ENCODE measurements at regions not wholly inside any gene's neighbourhood (a gene's known extent, or its start where the extent isn't known, plus 50 kb on each side); places are given as distances from the start of the nearest gene placed in this dataset.

DNA sequence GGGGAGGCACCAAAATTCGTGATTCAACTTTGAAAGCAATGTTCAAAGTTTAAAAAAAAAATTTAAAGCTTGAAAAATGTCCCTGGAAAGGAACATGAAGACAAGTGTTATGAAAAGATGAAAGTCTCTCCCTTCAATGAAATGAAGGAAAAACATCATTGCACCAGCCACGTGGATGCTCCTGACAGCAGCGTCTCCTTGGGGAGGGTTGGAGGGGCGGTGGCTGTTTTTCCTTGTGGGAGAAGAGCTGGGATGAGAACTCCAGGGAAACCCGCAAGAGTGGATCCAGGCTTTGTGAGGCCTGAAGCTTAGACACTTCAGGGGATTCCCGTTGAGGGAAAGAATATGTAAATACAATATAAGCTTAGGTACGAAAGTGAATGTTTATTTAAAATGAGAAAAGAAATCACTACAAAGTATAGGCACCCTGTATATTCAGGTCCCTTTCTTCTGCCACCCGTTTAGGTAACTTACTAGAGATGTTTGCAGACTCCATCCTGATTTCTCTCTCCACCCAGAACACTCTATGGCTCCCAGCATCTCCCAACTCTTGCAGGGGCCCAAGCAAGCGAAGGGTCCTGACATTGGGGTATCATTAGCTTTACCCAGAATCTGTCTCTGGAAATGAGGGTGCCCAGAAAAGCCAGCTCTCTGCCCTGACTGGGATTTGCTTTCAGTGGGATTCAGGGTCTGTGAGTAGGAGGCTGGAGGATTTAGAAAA lies 63.1 kb upstream of the BAIAP2L1 start:
- no peaks in the 10 kb centered on the region for H3K27me3 ChIP-seq
- 62 to 66% methylated on average over 9 of the region's 9 CpGs for WGBS, 2 donors
- no peak for DNase-seq (ENCODE audit: low spot score in 2 of 2)
- H3K36me3 ChIP-seq: no peaks in the 10 kb centered on the region
- TF ChIP-seq, protein P1, sequence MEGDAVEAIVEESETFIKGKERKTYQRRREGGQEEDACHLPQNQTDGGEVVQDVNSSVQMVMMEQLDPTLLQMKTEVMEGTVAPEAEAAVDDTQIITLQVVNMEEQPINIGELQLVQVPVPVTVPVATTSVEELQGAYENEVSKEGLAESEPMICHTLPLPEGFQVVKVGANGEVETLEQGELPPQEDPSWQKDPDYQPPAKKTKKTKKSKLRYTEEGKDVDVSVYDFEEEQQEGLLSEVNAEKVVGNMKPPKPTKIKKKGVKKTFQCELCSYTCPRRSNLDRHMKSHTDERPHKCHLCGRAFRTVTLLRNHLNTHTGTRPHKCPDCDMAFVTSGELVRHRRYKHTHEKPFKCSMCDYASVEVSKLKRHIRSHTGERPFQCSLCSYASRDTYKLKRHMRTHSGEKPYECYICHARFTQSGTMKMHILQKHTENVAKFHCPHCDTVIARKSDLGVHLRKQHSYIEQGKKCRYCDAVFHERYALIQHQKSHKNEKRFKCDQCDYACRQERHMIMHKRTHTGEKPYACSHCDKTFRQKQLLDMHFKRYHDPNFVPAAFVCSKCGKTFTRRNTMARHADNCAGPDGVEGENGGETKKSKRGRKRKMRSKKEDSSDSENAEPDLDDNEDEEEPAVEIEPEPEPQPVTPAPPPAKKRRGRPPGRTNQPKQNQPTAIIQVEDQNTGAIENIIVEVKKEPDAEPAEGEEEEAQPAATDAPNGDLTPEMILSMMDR (IDR thresholded peaks at IDR 0.05): no peak
- TF ChIP-seq POLR2A (IDR thresholded peaks at IDR 0.05) (no peak), EP300 (IDR thresholded peaks at IDR 0.05) (no peak)
- H3K4me3 ChIP-seq: no peak overlapping the region
- no peaks in the 10 kb centered on the region for H3K4me1 ChIP-seq
- H3K9me3 ChIP-seq: peaks cover 0 to 14% (median 0%) of the 10 kb centered on the region in 4 donors
- H3K27ac ChIP-seq: no peak overlapping the region

DNA sequence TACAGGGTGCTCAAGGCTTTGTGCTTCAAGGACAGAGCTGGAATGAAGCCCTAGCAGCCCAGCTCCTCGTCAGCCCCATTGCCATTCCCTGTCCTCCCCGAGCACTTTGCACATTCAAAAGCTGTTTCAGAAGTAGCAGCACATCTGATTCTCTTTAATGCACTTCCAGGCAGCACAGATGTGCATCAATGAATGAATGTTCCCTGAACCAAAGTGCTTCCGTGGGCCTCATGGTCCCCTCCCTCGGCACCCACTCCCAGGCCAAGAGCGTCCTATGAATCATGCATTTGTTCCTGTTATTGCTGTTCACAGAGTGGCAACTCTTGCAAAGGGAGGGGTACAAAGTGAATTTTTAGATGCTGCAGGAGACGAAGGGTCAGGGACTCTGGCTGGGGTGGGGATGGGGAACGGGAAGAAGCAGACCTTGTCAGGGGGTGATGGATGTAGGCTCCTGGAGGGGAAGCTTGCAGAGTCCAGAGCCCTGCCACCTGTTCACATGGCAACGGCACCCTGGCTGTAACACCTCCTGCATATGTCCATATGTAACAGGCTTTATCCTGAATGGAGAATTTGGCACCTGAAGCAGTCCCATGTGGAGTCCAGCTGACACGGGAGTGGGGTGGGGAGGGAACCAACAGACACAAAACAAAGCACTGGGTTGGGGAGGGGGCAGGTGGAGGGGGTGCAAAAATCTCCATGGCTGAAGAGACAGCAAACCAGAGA lies 62.2 kb upstream of the BAIAP2L1 start:
- TF ChIP-seq POLR2A (IDR thresholded peaks at IDR 0.05) (no peak), EP300 (IDR thresholded peaks at IDR 0.05) (no peak)
- no peak overlapping the region for H3K4me3 ChIP-seq
- H3K9me3 ChIP-seq: peaks cover 0 to 7% (median 0%) of the 10 kb centered on the region in 4 donors
- no peaks in the 10 kb centered on the region for H3K27me3 ChIP-seq
- 42% methylated on average over 9 of the region's 9 CpGs for WGBS, 2 donors
- H3K4me1 ChIP-seq: no peaks in the 10 kb centered on the region
- DNase-seq (ENCODE audit: low spot score in 2 of 2): no peak
- H3K36me3 ChIP-seq: no peaks in the 10 kb centered on the region
- H3K27ac ChIP-seq: no peak overlapping the region

DNA sequence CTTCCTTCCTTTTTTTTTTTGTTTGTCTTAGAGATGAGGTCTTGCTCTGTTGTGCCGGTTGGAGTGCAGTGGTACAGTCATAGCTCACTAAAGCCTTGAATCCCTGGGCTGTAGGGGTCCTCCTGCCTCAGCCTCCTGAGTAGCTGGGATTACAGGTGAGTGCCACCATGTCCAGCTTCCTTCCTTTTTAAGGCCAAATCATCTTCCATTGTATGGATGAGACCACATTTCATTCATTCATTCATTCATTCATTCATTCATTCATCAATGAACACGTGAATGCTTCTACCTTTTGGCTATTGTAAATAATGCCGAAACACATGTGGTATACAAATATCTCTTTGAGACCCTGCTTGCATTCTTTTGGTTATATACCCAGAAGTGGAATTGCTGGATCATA lies 60.0 kb upstream of the BAIAP2L1 start:
- DNase-seq (ENCODE audit: low spot score in 2 of 2): no peak
- TF ChIP-seq, protein P1 (IDR thresholded peaks at IDR 0.05): no peak
- TF ChIP-seq POLR2A (IDR thresholded peaks at IDR 0.05): no peak
- TF ChIP-seq EP300 (IDR thresholded peaks at IDR 0.05): no peak
- Histone ChIP-seq H3K4me3 (no peak overlapping the region), H3K27me3 (no peaks in the 10 kb centered on the region), H3K4me1 (no peaks in the 10 kb centered on the region), H3K27ac (no peak overlapping the region), H3K9me3 (no peaks in the 10 kb centered on the region), H3K36me3 (no peaks in the 10 kb centered on the region)
- 88% methylated on average over 3 of the region's 3 CpGs for WGBS, 2 donors

DNA sequence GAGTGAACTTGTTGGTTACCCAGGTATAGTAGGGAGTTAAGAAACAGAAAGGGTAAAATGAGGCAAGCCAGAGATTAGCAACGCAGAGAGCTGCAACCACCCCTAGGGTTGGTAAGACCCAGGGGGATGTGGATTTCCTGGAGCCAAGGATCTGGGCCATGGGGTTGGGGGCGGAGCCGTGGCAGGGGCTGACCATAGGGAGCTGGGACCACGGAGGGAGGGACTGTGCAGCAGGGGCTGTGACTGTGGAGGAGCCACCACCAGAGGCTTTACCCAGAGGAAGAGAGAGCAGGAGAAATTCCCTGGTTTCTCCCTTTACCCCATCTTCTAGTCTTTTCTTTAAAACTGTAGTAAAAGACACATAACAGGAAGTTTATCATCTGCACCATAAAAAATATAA lies 58.6 kb upstream of the BAIAP2L1 start:
- DNase-seq (ENCODE audit: low spot score in 2 of 2): no peak
- TF ChIP-seq POLR2A (IDR thresholded peaks at IDR 0.05) (no peak), EP300 (IDR thresholded peaks at IDR 0.05) (no peak)
- TF ChIP-seq, protein P1 (IDR thresholded peaks at IDR 0.05): no peak
- 58 to 60% methylated on average over 4 of the region's 4 CpGs for WGBS, 2 donors
- Histone ChIP-seq H3K4me1 (no peaks in the 10 kb centered on the region), H3K4me3 (no peak overlapping the region), H3K36me3 (no peaks in the 10 kb centered on the region), H3K27ac (no peak overlapping the region), H3K27me3 (no peaks in the 10 kb centered on the region), H3K9me3 (no peaks in the 10 kb centered on the region)

DNA sequence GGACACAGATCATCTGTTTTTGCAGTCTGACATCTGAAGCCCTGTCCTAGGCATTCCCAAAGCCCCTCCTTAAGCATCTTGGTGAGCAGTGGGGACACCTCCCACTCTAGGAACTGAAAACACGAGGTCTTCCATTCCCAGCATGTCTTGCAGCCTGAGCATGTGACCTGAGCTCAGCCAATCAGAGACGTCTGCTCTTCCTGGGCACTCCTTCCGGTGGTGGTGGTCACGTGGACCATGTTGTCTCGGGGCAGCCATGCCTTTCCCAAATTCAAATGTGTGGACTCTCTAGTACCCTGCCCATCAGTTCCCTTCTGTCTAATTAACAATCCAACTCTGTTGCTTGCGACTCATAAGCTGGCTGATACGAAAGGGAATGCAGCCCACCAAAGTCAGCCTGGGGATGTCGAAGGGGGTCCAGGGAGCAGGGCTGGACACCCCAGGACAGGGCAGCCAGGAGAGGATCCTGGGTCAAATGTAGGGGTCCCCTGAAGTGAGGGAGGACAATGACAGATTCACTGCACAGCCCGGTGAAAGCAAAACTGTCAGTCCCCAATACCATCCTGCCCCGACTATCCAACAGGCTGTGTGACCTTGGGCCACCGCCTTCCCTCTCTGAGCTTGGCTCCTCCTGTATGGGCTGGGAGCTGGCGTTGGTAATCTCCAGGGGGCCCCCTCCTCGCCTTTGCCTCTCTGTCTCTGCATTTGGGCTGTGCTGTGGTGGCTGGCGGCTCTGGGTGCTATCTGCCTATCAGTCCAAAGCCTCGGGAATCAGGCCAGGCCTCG lies 57.4 kb upstream of the BAIAP2L1 start:
- no peak overlapping the region for H3K4me3 ChIP-seq
- DNase-seq (ENCODE audit: low spot score in 2 of 2): no peak
- H3K27me3 ChIP-seq: no peaks in the 10 kb centered on the region
- H3K9me3 ChIP-seq: no peaks in the 10 kb centered on the region
- no peaks in the 10 kb centered on the region for H3K36me3 ChIP-seq
- 80 to 87% methylated on average over 12 to 14 of the region's 16 CpGs for WGBS, 2 donors
- H3K4me1 ChIP-seq: no peaks in the 10 kb centered on the region
- no peak overlapping the region for H3K27ac ChIP-seq
- TF ChIP-seq EP300 (IDR thresholded peaks at IDR 0.05) (no peak), POLR2A (IDR thresholded peaks at IDR 0.05) (no peak)
- TF ChIP-seq, protein P1 (IDR thresholded peaks at IDR 0.05): no peak

All from tibial nerve (tissue), 4 donors.